Nephron (organoid): ENCODE measurements at regions not wholly inside any gene's neighbourhood (a gene's known extent, or its start where the extent isn't known, plus 50 kb on each side); places are given as distances from the start of the nearest gene placed in this dataset.
A peak's percentile ranks its signal among the peaks of the same experiment; 100 is the strongest.

ENCODE experiments used
- H3K27ac Mint-ChIP-seq, 3 experiments: 2 replicates each; pipeline ENCODE4 v1.8.0; 2020; ENCODE audit warnings: mixed read lengths in 3 of 3, mild to moderate bottlenecking in 2 of 3, moderate library complexity in 1 of 3
- H3K27me3 Mint-ChIP-seq: 2 replicates; pipeline ENCODE4 v1.8.0; 2021; ENCODE audit warnings: low read depth, mild to moderate bottlenecking, moderate library complexity, mixed read lengths
- H3K36me3 Mint-ChIP-seq: 2 replicates; pipeline ENCODE4 v1.8.0; 2020; ENCODE audit warnings: low read depth, mixed read lengths
- H3K4me1 Mint-ChIP-seq: 2 replicates; pipeline ENCODE4 v1.8.0; 2020; ENCODE audit warnings: mixed read lengths
- H3K4me3 Mint-ChIP-seq, 3 experiments: 2 replicates each; pipeline ENCODE4 v1.8.0; 2020; ENCODE audit warnings: mild to moderate bottlenecking in 3 of 3, mixed read lengths in 3 of 3, moderate library complexity in 2 of 3
- H3K9me3 Mint-ChIP-seq: 2 replicates; pipeline ENCODE4 v1.8.0; 2020; ENCODE audit warnings: mixed read lengths
- CTCF ChIP-seq, 3 experiments: fragments of 200-600 bp; sonication (generic); IDR thresholded peaks; one replicate each; pipeline ENCODE4 v1.5.0; 2021; ENCODE audit warnings: antibody characterized with exemption in 3 of 3; ENCODE audit not compliant: unreplicated experiment in 3 of 3

DNA sequence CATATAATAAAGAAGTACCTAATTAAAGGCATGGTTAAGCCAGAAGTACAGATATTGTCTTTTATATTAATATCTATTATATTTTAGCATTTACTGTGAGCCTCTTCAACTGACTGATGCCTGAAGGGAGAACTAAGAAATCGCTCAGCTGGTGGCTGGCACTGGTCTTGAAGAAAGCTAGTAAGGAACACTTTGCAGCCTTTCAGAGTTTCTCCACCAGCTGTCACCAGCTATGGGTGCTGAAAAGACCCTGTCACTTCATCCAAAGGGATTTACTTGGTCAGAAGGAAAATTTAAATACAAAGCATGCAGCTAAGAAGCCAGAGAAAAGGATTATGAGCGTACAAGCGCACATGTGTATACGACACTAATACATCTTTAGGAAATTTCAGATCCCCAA is 525.9 kb downstream of the TMEM182 start:
- no peak for TF ChIP-seq CTCF (IDR thresholded peaks at IDR 0.05; ENCODE audit: unreplicated experiment in 3 of 3)
- no peaks in the 10 kb centered on the region for H3K36me3 Mint-ChIP-seq
- no peak overlapping the region for H3K4me3 Mint-ChIP-seq
- H3K27me3 Mint-ChIP-seq, result peaks cover 20% of the 10 kb centered on the region
- no peaks in the 10 kb centered on the region for H3K9me3 Mint-ChIP-seq
- H3K27ac Mint-ChIP-seq, result no peak overlapping the region
- H3K4me1 Mint-ChIP-seq, result peaks cover 3% of the 10 kb centered on the region

GRCh38 chr2:103288696-103289095 is 526.9 kb downstream of the TMEM182 start:
- Mint-ChIP-seq H3K27ac (no peak overlapping the region), H3K27me3 (peaks cover 29% of the 10 kb centered on the region), H3K36me3 (no peaks in the 10 kb centered on the region), H3K4me1 (peaks cover 13% of the 10 kb centered on the region), H3K9me3 (no peaks in the 10 kb centered on the region), H3K4me3 (no peak overlapping the region)
- TF ChIP-seq CTCF (IDR thresholded peaks at IDR 0.05; ENCODE audit: unreplicated experiment in 3 of 3), result no peak

DNA sequence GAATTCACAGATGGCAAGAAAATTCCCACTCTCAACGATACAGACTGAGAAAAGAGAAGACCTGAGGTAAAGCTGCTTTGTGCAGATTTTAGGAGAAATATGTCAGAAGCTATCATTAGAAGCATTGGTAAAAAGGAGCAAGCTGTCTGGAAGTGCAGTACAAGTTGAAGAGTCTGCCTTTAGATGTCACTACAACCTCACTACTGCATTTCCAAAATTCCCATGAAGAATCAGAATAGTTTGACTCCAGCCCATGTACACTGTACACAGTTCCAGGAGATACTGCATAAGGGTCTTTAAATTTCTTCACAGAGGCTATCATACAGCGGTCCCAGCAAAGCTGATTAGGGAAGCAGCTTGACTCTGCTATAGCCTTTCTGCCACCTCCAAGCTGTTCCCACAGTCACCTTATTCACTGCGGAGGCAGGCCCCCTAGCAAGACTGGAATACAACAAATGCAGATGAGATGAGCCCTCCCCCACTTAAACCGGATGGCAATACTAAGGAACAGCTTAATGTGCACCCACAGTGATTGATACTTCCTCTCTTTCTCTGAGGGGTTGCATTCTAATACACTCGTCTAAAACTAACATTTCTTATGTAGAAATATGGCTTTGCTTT is 527.4 kb downstream of the TMEM182 start:
- no peaks in the 10 kb centered on the region for H3K36me3 Mint-ChIP-seq
- no peaks in the 10 kb centered on the region for H3K9me3 Mint-ChIP-seq
- peaks cover 14% of the 10 kb centered on the region for H3K4me1 Mint-ChIP-seq
- no peak overlapping the region for H3K4me3 Mint-ChIP-seq
- H3K27ac Mint-ChIP-seq, result no peak overlapping the region
- peak; percentile 49 to 56 (median 54) for TF ChIP-seq CTCF (IDR thresholded peaks at IDR 0.05; ENCODE audit: unreplicated experiment in 3 of 3)
- H3K27me3 Mint-ChIP-seq, result peaks cover 32% of the 10 kb centered on the region

GRCh38 chr2:103292573-103292972 is 530.7 kb downstream of the TMEM182 start:
- Mint-ChIP-seq H3K4me1 (peaks cover 14% of the 10 kb centered on the region), H3K27ac (peak overlapping the region in 1 of 3 experiments; percentile 31), H3K4me3 (peak overlapping the region in 2 of 3 experiments; percentile 6 to 63), H3K9me3 (no peaks in the 10 kb centered on the region), H3K27me3 (peaks cover 44% of the 10 kb centered on the region), H3K36me3 (no peaks in the 10 kb centered on the region)
- TF ChIP-seq CTCF (IDR thresholded peaks at IDR 0.05; ENCODE audit: unreplicated experiment in 3 of 3), result no peak

DNA sequence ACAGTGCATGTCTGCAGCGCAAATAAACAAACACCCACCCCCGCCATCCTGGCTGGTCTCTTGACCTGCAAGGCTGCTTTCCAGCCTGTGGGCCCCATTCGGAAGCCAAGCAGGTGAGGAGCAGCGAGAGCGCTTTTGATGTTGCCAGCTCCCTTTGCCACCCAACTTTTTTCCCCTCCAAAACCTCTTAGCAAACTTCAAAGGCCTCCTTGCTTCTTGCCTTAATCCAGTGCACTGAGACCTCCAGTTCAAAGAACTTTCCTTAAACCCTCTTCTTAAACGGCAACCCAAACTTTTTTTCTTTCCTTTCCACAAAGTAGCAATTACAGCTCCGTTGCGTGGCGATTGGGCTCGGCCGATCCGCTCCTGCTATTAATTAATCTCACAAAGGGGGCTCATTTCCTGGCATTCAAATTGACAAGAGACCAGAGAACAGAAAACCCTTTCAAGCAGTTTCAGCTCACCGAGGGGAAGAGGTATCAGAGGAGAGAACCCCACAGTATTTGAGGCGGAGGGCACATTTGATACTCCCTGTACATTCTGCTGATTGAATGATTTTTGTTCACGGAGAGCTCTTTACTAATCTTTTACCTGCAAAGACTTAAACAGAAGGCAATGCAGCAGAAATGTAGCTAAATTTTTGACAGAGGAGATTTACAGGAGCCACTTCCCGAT is 531.4 kb downstream of the TMEM182 start:
- no peak for TF ChIP-seq CTCF (IDR thresholded peaks at IDR 0.05; ENCODE audit: unreplicated experiment in 3 of 3)

DNA sequence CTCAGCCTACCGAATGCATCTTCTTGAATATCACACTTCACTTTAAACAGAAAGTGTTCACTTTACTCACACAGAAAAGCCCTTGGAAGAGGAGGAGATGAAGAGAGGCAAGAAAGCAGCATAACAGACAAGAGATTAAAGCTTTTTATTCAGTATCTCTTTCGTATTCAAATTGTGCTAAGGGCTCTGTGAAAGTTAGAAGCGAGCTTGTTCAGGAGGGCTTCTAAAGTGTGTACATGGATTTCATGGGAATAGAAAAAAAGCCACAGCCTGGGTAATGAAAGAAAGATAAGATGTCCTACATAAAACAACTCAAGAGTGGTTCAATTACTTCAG is 531.9 kb downstream of the TMEM182 start:
- Mint-ChIP-seq H3K9me3 (no peaks in the 10 kb centered on the region), H3K27me3 (peaks cover 40% of the 10 kb centered on the region), H3K27ac (peak overlapping the region in 2 of 3 experiments; percentile 4 to 31), H3K36me3 (no peaks in the 10 kb centered on the region), H3K4me1 (peaks cover 14% of the 10 kb centered on the region), H3K4me3 (peak overlapping the region; percentile 56 to 67 (median 63))
- no peak for TF ChIP-seq CTCF (IDR thresholded peaks at IDR 0.05; ENCODE audit: unreplicated experiment in 3 of 3)

More for the DNA sequence above, 531.4 kb downstream of the TMEM182 start:
- Mint-ChIP-seq H3K36me3 (no peaks in the 10 kb centered on the region), H3K9me3 (no peaks in the 10 kb centered on the region), H3K4me3 (peak overlapping the region; percentile 56 to 67 (median 63)), H3K27me3 (peaks cover 43% of the 10 kb centered on the region), H3K27ac (peak overlapping the region in 2 of 3 experiments; percentile 18 to 31), H3K4me1 (peaks cover 14% of the 10 kb centered on the region)
